22Rv1 (cell line): ENCODE measurements at regions not wholly inside any gene's neighbourhood (a gene's known extent, or its start where the extent isn't known, plus 50 kb on each side); places are given as distances from the start of the nearest gene placed in this dataset.

Experiments
- CTCF ChIP-seq: fragments of 450-650 bp; IDR thresholded peaks from 2 replicates; pipeline ENCODE4 v1.5.1; 2017; ENCODE audit warnings: mild to moderate bottlenecking
- ZFX ChIP-seq: fragments of 450-650 bp; IDR thresholded peaks from 2 replicates; pipeline ENCODE4 v1.6.1; 2017; ENCODE audit warnings: antibody characterized with exemption, borderline replicate concordance

DNA sequence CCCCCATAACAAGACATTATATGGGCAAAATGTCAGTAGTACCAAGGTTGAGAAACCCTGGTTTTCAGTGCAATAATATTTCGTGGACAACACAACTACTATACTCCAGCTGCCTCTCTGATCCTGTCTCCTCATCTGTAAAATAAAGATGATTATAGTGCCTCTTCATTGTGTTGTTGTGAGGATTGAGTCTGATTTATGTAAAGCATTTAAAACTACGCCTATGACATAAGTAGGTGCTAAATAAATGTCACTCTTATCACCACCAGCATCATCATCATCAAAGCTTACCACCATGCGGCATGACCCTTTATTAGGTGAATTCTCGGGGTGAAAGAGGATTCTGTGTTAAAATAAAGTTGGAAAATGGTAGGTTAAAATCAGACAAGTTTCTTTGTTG lies 67.8 kb upstream of the IFNE start:
- TF ChIP-seq CTCF (no peak), ZFX (no peak)
